ENCODE measurements at regions not wholly inside any gene's neighbourhood (a gene's known extent, or its start where the extent isn't known, plus 50 kb on each side); places are given as distances from the start of the nearest gene placed in this dataset.

DNA sequence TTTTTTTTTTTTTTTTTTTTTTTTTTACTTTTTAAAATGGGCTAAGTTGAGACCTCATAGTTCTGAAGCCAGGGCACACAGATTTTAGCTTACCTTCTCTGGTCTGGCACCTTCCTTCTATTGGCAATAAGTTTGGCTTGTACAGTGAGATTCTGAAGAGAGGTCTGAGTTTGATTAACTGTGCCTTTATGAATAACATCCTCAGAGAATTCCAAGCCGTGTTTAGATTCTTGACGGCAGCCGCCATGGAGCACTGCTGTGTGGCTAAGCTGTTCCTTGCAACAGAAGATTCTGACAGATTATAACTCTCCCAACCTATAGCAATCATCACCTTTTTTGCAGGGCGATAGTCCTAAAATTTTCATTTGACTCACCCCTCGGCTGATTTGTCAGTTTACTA, 354.9 kb upstream of the FAR2 start:
- TF ChIP-seq, protein P1, sequence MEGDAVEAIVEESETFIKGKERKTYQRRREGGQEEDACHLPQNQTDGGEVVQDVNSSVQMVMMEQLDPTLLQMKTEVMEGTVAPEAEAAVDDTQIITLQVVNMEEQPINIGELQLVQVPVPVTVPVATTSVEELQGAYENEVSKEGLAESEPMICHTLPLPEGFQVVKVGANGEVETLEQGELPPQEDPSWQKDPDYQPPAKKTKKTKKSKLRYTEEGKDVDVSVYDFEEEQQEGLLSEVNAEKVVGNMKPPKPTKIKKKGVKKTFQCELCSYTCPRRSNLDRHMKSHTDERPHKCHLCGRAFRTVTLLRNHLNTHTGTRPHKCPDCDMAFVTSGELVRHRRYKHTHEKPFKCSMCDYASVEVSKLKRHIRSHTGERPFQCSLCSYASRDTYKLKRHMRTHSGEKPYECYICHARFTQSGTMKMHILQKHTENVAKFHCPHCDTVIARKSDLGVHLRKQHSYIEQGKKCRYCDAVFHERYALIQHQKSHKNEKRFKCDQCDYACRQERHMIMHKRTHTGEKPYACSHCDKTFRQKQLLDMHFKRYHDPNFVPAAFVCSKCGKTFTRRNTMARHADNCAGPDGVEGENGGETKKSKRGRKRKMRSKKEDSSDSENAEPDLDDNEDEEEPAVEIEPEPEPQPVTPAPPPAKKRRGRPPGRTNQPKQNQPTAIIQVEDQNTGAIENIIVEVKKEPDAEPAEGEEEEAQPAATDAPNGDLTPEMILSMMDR (IDR thresholded peaks at IDR 0.05) = no peak

DNA sequence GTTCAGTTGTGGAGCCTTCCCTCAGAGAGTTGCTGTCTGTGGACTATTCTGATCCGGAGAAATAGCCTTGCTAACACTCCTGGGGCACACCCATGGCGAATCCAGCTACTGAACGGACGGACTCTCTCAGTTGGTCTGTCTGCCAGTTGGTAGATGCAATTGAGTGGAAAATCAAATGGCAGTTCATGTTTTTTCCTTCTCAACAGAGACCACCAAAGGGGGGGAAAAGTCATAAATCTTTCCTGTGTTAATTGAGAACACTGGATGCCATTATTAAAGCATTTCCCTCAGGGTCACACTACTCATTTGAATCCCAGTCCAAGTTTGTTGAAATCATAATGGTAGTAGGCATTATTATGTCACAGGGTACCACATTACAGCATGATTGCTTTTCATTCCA, 354.3 kb upstream of the FAR2 start:
- TF ChIP-seq, protein P1 (IDR thresholded peaks at IDR 0.05) = no peak

DNA sequence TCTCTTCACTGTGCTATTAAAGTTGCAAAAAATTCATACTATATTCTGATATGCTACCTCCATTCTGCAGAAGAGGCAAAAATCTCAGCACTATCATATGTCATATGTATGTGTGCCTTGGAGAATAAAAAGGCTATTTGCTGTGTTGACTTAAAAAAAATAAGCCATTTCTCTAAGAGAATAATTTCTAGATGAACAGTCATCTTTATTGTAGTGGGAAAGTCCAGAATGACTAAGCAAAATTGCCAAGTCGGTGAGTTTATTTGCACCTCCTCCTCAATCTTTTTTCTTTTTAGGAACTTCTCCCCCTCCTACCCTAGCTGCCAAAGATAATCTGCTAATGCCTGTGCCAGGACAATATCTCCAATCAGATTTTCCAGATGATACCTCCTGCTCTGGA, 353.8 kb upstream of the FAR2 start:
- TF ChIP-seq, protein P1 (IDR thresholded peaks at IDR 0.05) = no peak

DNA sequence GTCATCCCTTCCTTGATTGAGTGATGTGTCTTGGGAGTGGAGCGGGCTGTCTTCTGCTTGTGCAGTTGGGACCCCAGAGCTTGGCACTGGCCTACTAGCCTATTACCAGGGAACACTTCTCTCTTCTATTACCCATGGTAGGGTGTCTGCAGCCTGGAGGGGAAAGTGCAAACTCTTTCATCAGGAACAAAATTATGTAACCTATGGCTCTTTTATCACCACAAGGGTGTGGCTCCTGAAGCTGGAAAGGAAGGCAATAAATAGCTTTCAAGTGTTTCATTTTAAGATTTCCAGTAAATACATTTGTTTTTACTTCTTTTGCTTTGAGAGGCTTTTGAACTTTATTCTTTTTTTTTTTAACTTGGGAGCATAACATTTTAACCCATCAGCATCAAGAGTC, 349.7 kb upstream of the FAR2 start:
- TF ChIP-seq, protein P1 (IDR thresholded peaks at IDR 0.05) = no peak

DNA sequence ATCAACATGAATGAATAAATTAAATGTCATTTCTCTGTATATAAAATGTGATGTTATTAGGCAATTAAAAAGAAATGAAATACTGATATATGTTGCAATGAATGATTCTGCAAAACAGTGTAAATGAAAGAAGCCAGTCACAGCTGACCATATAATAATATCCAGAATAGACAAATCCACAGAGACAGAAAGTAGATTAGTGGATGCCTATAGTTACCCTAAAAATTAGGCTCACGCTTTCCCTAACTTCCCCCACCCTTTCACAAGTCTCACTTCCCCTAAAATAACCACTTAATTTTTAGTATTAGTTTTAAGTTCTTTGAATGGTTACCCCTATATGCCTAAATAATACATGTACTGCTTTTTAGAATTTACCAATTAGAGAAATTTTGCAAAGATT, 348.9 kb upstream of the FAR2 start:
- TF ChIP-seq, protein P1 (IDR thresholded peaks at IDR 0.05) = no peak

DNA sequence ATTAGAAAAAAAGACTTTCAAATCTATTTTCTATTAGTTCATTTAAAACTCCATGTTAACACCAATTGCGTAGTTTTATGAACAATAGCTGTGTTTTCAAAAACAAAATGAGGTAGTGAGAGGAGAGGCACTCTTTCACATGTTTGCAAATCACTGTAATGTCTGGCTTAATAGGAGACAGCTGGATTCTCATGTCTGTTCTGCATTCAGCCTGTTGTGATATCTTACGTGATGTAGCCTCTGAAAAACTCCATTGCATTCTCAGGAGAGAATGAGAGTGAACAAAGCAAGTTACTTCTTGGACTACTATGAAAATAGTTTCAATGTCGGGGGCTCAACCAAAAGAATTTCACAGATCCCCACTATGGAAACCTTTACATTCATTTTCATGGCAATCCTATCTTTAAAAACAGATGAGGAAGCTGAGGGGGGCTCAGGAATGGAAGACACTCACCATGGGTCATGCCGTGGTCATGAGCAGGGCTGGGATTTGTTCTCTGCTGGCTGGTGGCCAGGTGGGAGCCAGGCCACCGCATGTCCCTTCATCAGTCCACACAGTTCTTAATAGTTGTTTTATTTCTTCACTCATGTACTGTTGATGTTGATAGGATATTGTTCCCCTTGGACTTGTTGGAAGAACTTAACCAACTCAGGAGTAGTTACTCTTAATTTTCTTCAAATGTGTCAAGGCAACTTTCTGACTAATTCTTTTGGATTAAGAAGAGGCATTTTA, 346.2 kb upstream of the FAR2 start:
- TF ChIP-seq, protein P1 (IDR thresholded peaks at IDR 0.05) = no peak

DNA sequence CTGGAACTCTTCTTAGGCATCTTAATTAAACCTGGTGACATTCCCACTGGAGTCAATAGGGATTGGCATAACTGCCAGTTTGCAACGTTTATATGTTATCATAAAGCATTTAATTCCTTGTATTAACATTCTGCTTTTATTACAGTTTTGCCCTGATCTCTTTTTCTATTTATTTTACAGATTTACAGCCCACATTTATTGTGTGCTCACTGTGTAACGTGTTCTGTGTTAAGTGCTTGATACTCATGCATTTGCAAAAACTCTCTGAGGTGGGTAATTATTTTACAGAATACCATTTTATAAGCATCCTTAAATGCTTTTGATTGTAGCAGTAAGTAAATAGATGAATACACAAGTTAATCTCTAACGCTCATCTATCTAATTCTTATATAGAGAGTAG, 341.5 kb upstream of the FAR2 start:
- TF ChIP-seq, protein P1 (IDR thresholded peaks at IDR 0.05) = no peak

DNA sequence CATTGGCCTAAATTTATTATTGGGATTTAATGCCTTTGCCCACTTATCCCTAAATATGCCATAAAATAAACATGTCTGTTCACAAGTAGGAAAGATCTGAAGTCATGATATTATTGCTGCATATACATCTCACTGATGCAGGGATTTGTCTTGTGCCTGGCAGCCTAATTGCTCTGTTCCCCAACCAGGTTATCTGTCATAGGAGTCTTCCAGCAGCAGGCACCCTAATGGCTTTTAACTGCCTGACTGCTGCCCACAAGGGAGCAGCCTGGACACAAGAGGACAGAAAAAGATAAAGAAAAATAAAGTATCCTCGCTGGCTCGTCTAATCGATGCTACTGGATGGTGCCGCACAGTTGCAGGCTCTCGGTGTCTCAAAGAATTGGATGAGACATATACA, 337.6 kb upstream of the FAR2 start:
- TF ChIP-seq, protein P1 (IDR thresholded peaks at IDR 0.05) = no peak

Data from LNCAP (cell line).